Myocyte (in vitro differentiated cells): ENCODE measurements at regions not wholly inside any gene's neighbourhood (a gene's known extent, or its start where the extent isn't known, plus 50 kb on each side); places are given as distances from the start of the nearest gene placed in this dataset.

Source experiments
- DNase-seq: peaks from one replicate; pipeline ENCODE4 v3.0.0-alpha.2; 2012; ENCODE audit warnings: low read depth

- DNase-seq = no peak
These were observed 76.6 kb upstream of the STXBP5 start for GRCh38 chr6:147127587-147127986.

GRCh38 chr6:147128056-147128455 lies 76.2 kb upstream of the STXBP5 start:
- DNase-seq = no peak

GRCh38 chr6:147131532-147132128 lies 72.6 kb upstream of the STXBP5 start:
- no peak for DNase-seq

GRCh38 chr6:147132889-147133288 lies 71.3 kb upstream of the STXBP5 start:
- DNase-seq = no peak

GRCh38 chr6:147133669-147134068 lies 70.5 kb upstream of the STXBP5 start:
- no peak for DNase-seq

GRCh38 chr6:147135211-147135681 lies 69.0 kb upstream of the STXBP5 start:
- peak; percentile 41 for DNase-seq

- no peak for DNase-seq
These were observed 68.2 kb upstream of the STXBP5 start for GRCh38 chr6:147136057-147136456.

- no peak for DNase-seq
These were observed 66.2 kb upstream of the STXBP5 start for GRCh38 chr6:147137986-147138385.

- no peak for DNase-seq
These were observed 65.4 kb upstream of the STXBP5 start for GRCh38 chr6:147138835-147139234.

GRCh38 chr6:147141711-147142308 lies 62.4 kb upstream of the STXBP5 start:
- no peak for DNase-seq

- peak; percentile 45 for DNase-seq
These were observed 61.5 kb upstream of the STXBP5 start for GRCh38 chr6:147142684-147143245.

GRCh38 chr6:147149092-147149491 lies 55.1 kb upstream of the STXBP5 start:
- DNase-seq = no peak

- no peak for DNase-seq
These were observed 54.4 kb upstream of the STXBP5 start for GRCh38 chr6:147149826-147150225.

GRCh38 chr6:147150293-147150692 lies 53.9 kb upstream of the STXBP5 start:
- DNase-seq = no peak
